Right cardiac atrium (tissue), 5 donors: ENCODE measurements at regions not wholly inside any gene's neighbourhood (a gene's known extent, or its start where the extent isn't known, plus 50 kb on each side); places are given as distances from the start of the nearest gene placed in this dataset.

Source experiments
- ATAC-seq, 2 donors: fragments of 200-7000 bp; cut with Tn5 transposase; one replicate each; pipeline versions ENCODE4 v1.8.0 to v1.9.1; 2020; ENCODE audit warnings: moderate library complexity in 2 of 2, mild to moderate bottlenecking in 1 of 2
- DNase-seq, 3 donors: peaks; one replicate each; pipeline ENCODE4 v3.0.0-alpha.2; 2020
- H3K27ac ChIP-seq: one replicate; pipeline ENCODE4 v1.5.1; 2013; ENCODE audit warnings: mild to moderate bottlenecking, low read length, control low read depth, moderate library complexity
- H3K27me3 ChIP-seq: one replicate; pipeline ENCODE4 v1.6.1; 2013; ENCODE audit not compliant: control insufficient read depth, insufficient read depth
- H3K4me1 ChIP-seq: one replicate; pipeline ENCODE4 v1.6.1; 2013; ENCODE audit warnings: low read length; ENCODE audit not compliant: control insufficient read depth, insufficient read depth
- H3K4me3 ChIP-seq: one replicate; pipeline ENCODE4 v1.5.1; 2013; ENCODE audit warnings: low read length, control low read depth
- H3K9me3 ChIP-seq: one replicate; pipeline ENCODE4 v1.6.1; 2013; ENCODE audit warnings: low read length; ENCODE audit not compliant: control insufficient read depth
- WGBS: extraction: QIAGEN DNeasy Blood & Tissue Kit; methylation state at CpG from one replicate; pipeline ENCODE4 v1.1.7; 2013; 5-methylcytosine and 5-hydroxymethylcytosine counted together
- intact Hi-C, 4 donors: fragments of 100-400 bp; cut with DNase I; formaldehyde crosslinking; loops; one replicate each; pipeline versions ENCODE4 v1.11.0 to v1.14.0; 2022 to 2023
- donor health status: healthy with polysubstance abuse.
- donor health status: DM: no; HTN: yes; CAD: no.
- donor health status: DM: no; HTN: no; CAD: no.
- donor health status: DM: no; HTN: yes; CAD: no; lungs with severe emphysema.
- donor health status: DM: yes; HTN: yes; CAD: no.

- Histone ChIP-seq H3K9me3 (no peaks in the 10 kb centered on the region), H3K4me3 (no peak overlapping the region), H3K27ac (no peak overlapping the region), H3K27me3 (no peaks in the 10 kb centered on the region), H3K4me1 (no peaks in the 10 kb centered on the region)
- DNase-seq (no peak), ATAC-seq (no peak)
- intact Hi-C loops, result no loop called here
Observed at GRCh38 chr1:57674801-57675200, 250.9 kb upstream of the DAB1 start.

GRCh38 chr1:57672346-57673140 lies 248.7 kb upstream of the DAB1 start:
- ATAC-seq (no peak), DNase-seq (no peak)
- no peaks in the 10 kb centered on the region for H3K9me3 ChIP-seq

GRCh38 chr1:57671750-57672149 lies 247.9 kb upstream of the DAB1 start:
- Histone ChIP-seq H3K4me3 (no peak overlapping the region), H3K27ac (no peak overlapping the region), H3K27me3 (no peaks in the 10 kb centered on the region), H3K9me3 (no peaks in the 10 kb centered on the region), H3K4me1 (no peaks in the 10 kb centered on the region)
- intact Hi-C loops, result no loop called here
- DNase-seq (no peak), ATAC-seq (no peak)

More at GRCh38 chr1:57672346-57673140, 248.7 kb upstream of the DAB1 start:
- intact Hi-C loops, result no loop called here
- 100% methylated on average over 1 of the region's 1 CpG for WGBS
- H3K27me3 ChIP-seq, result no peaks in the 10 kb centered on the region
- H3K4me1 ChIP-seq, result no peaks in the 10 kb centered on the region
- H3K4me3 ChIP-seq, result no peak overlapping the region
- H3K27ac ChIP-seq, result no peak overlapping the region

GRCh38 chr1:57659804-57660203 lies 235.9 kb upstream of the DAB1 start:
- Histone ChIP-seq H3K4me3 (no peak overlapping the region), H3K9me3 (no peaks in the 10 kb centered on the region), H3K4me1 (no peaks in the 10 kb centered on the region), H3K27ac (no peak overlapping the region), H3K27me3 (no peaks in the 10 kb centered on the region)
- intact Hi-C loops, result no loop called here
- 94% methylated on average over 1 of the region's 1 CpG for WGBS
- ATAC-seq, result no peak
- DNase-seq, result no peak

GRCh38 chr1:57655161-57655560 lies 231.3 kb upstream of the DAB1 start:
- intact Hi-C loops, result no loop called here
- 87% methylated on average over 3 of the region's 3 CpGs for WGBS
- no peaks in the 10 kb centered on the region for H3K4me1 ChIP-seq

DNA sequence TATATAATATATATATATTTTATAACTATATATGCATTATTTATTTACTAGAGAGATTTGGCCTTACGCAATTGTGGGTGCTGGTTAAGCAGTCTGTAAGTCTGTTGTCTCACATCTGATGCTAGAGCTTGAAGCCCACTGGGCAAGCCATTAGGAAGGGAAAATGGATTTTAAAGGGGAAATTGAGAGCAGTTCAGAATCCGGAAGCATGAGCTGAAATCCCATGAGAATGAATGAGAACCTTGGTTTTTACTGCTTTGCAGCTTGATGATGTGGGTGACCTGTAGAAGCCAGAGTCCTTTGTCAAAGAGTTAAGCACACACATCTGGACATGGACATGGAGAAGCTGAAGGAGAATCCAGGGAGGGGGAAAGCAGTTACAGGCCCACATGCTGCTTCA lies 220.8 kb upstream of the DAB1 start:
- Histone ChIP-seq H3K4me1 (no peaks in the 10 kb centered on the region), H3K9me3 (no peaks in the 10 kb centered on the region), H3K4me3 (no peak overlapping the region), H3K27ac (no peak overlapping the region), H3K27me3 (no peaks in the 10 kb centered on the region)
- intact Hi-C loops, result no loop called here
- WGBS, result 88% methylated on average over 2 of the region's 2 CpGs
- ATAC-seq (no peak), DNase-seq (no peak)

More at GRCh38 chr1:57655161-57655560, 231.3 kb upstream of the DAB1 start:
- ATAC-seq (no peak), DNase-seq (no peak)
- H3K27me3 ChIP-seq, result no peaks in the 10 kb centered on the region
- no peak overlapping the region for H3K27ac ChIP-seq
- H3K9me3 ChIP-seq, result peaks cover 2% of the 10 kb centered on the region
- H3K4me3 ChIP-seq, result no peak overlapping the region

- 37% methylated on average over 1 of the region's 1 CpG for WGBS
- intact Hi-C loops, result no loop called here
- no peak overlapping the region for H3K4me3 ChIP-seq
- no peaks in the 10 kb centered on the region for H3K9me3 ChIP-seq
- H3K27me3 ChIP-seq, result no peaks in the 10 kb centered on the region
- no peaks in the 10 kb centered on the region for H3K4me1 ChIP-seq
- H3K27ac ChIP-seq, result no peak overlapping the region
- ATAC-seq (no peak), DNase-seq (no peak)
Observed at GRCh38 chr1:57638239-57638638, 214.4 kb upstream of the DAB1 start.

GRCh38 chr1:57637155-57637554 lies 213.3 kb upstream of the DAB1 start:
- no peak for DNase-seq
- Histone ChIP-seq H3K9me3 (no peaks in the 10 kb centered on the region), H3K27me3 (no peaks in the 10 kb centered on the region), H3K4me1 (no peaks in the 10 kb centered on the region), H3K27ac (no peak overlapping the region), H3K4me3 (no peak overlapping the region)
- WGBS, result 45% methylated on average over 2 of the region's 2 CpGs
- intact Hi-C loops, result no loop called here
- no peak for ATAC-seq

DNA sequence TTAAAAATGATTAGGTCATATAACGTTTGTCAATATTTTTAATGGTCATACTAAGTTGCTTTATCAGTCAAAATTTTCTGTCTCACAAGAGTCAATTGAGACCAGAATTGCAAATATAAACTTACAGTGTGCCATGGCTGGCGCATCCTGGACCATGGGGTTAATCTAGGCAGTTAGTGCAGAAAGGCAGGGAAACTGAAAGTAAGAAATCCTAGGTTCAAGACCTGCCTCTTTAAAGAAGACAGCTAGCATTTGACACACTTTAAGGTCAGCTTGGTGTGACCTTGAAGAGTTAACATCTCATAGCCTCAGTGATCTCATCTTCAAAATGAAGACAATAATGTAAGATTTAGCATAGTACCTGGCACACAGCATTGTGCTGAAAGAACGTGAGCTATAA lies 210.0 kb upstream of the DAB1 start:
- no peak for ATAC-seq
- no peak for DNase-seq
- H3K9me3 ChIP-seq, result no peaks in the 10 kb centered on the region
- H3K27ac ChIP-seq, result no peak overlapping the region
- no peaks in the 10 kb centered on the region for H3K4me1 ChIP-seq
- no peaks in the 10 kb centered on the region for H3K27me3 ChIP-seq
- no peak overlapping the region for H3K4me3 ChIP-seq
- intact Hi-C loops, result no loop called here
- 71% methylated on average over 3 of the region's 3 CpGs for WGBS

DNA sequence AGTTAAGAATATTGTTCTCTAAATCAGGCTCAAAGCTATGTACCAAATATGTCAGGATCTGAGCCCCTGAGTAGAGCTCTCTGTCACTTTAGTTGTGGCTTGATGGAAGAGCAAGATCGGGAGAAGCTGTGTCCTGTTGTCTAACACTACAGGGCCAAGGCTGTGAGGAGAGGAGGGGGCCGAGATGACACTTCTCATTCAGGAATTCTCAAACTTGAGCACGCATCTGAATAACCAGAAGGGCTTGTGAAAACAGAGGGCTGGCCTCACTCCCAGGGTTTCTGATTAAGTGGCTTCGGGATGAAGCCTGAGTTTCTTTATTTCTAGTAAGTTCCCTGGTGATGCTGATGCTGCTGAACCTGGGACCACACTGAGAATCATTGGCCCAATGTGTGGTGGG lies 209.2 kb upstream of the DAB1 start:
- H3K27me3 ChIP-seq, result no peaks in the 10 kb centered on the region
- intact Hi-C loops, result no loop called here
- no peaks in the 10 kb centered on the region for H3K4me1 ChIP-seq
- no peak for DNase-seq
- H3K27ac ChIP-seq, result no peak overlapping the region
- no peak for ATAC-seq
- WGBS, result 22% methylated on average over 4 of the region's 4 CpGs
- H3K9me3 ChIP-seq, result no peaks in the 10 kb centered on the region
- H3K4me3 ChIP-seq, result no peak overlapping the region

GRCh38 chr1:57632401-57632800 lies 208.5 kb upstream of the DAB1 start:
- H3K27me3 ChIP-seq, result no peaks in the 10 kb centered on the region
- DNase-seq, result no peak
- intact Hi-C loops, result no loop called here
- ATAC-seq, result no peak
- H3K4me3 ChIP-seq, result no peak overlapping the region
- H3K4me1 ChIP-seq, result no peaks in the 10 kb centered on the region
- H3K9me3 ChIP-seq, result no peaks in the 10 kb centered on the region
- WGBS, result 56% methylated on average over 3 of the region's 3 CpGs
- no peak overlapping the region for H3K27ac ChIP-seq

- H3K4me3 ChIP-seq, result no peak overlapping the region
- H3K9me3 ChIP-seq, result no peaks in the 10 kb centered on the region
- intact Hi-C loops, result no loop called here
- ATAC-seq (no peak), DNase-seq (no peak)
- H3K4me1 ChIP-seq, result no peaks in the 10 kb centered on the region
- H3K27me3 ChIP-seq, result no peaks in the 10 kb centered on the region
- H3K27ac ChIP-seq, result no peak overlapping the region
Observed at GRCh38 chr1:57627612-57628011, 203.8 kb upstream of the DAB1 start.
